ENCODE measurements at regions not wholly inside any gene's neighbourhood (a gene's known extent, or its start where the extent isn't known, plus 50 kb on each side); places are given as distances from the start of the nearest gene placed in this dataset.

DNA sequence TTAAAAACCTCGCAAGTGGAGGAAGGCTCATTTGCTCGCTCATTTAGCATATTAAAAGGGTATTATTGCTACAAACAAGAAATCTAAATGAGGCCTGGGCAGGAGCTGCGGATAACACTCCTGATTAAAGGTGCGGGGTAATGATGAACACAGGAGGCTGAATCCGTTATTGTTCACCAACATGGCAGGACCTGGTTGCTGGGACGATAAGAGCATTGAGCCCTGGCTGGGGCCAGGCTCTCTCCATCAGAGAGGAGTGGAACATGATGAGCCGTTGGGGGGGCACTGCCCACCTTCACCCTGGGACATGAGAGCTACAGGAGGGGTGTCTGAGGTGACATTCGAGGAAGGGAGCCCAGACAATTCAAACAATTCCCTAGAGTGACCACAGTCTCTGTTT lies 211.7 kb downstream of the NXPE2 start:
- Histone ChIP-seq H3K27ac (no peak overlapping the region), H3K9ac (ENCODE audit: insufficient read length) (no peak overlapping the region), H3K36me3 (ENCODE audit: insufficient read depth, low read length) (no peaks in the 10 kb centered on the region), H3K4me3 (no peak overlapping the region), H3K9me3 (ENCODE audit: low read depth, low read length) (no peaks in the 10 kb centered on the region)
- DNase-seq (ENCODE audit: low read depth, low spot score): no peak
- no peak for TF ChIP-seq FOXP2 (optimal IDR thresholded peaks at IDR 0.05; ENCODE audit: control extremely low read depth, extremely low read length, insufficient read depth)
- TF ChIP-seq EZH2 (IDR thresholded peaks at IDR 0.05): no peak
- TF ChIP-seq POLR2AphosphoS5 (IDR thresholded peaks at IDR 0.05; ENCODE audit: borderline replicate concordance, low read depth, low read length): no peak

DNA sequence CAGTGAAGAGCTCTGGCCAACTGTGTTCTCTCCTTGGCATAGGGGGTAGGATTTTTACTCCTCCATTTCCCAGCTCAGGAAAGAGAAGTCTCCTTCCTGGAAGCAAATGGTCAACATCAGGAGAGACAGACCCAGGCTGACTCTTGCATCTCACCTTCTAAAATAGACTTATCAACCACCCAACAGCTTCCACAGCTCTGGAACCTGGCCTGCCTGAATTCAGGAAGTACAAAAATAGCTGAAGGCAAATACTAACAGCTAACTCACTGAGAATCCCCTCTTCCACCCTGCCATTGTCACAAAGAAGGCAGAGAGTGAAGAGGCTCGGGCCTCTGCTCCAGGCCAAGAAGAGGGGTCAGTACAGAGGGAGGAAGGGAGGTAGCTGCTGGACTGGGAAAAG lies 213.6 kb downstream of the NXPE2 start:
- TF ChIP-seq FOXP2 (optimal IDR thresholded peaks at IDR 0.05; ENCODE audit: control extremely low read depth, extremely low read length, insufficient read depth): no peak
- no peak for TF ChIP-seq POLR2AphosphoS5 (IDR thresholded peaks at IDR 0.05; ENCODE audit: borderline replicate concordance, low read depth, low read length)
- no peak for TF ChIP-seq EZH2 (IDR thresholded peaks at IDR 0.05)
- Histone ChIP-seq H3K9me3 (ENCODE audit: low read depth, low read length) (no peaks in the 10 kb centered on the region), H3K4me3 (no peak overlapping the region), H3K9ac (ENCODE audit: insufficient read length) (no peak overlapping the region), H3K36me3 (ENCODE audit: insufficient read depth, low read length) (no peaks in the 10 kb centered on the region), H3K27ac (no peak overlapping the region)
- no peak for DNase-seq (ENCODE audit: low read depth, low spot score)

DNA sequence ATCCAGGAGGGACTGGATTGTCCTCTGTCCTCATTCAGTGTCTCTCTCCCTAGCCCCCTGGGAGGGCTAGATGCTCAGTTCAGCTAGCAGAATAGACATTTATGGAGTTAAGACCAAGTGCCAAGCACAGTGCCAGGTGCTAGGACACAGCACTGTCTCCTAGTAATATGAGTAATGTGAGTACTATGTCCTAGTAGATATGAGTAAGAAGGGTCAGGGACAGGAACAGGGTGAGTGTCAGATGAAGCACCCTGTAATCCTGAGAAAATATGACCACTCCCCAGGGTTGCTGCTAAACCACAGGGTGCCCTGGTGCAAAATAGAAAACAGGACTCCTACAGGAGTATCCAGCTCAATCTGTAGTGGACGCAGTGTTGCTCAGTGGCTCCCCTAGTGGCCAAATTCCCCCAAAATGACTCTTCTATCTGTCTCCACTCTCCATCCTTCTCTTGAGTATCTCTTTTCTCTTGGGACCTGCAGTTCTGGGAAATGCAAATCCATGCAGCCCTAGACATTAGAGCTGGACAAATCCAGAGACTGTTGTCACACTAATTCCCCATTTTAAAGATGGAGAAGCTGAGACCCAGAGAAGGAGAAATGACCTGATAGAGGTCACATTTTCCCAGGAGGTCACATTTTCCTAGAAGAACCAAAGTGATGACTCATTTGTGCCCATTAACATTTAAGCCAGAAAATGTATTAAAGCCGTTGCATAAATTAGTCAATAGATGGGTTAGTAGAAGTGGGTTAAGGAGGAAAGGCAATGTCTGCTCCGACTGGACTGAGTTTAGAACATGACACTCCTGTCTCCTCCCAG lies 214.3 kb downstream of the NXPE2 start:
- Histone ChIP-seq H3K27ac (no peak overlapping the region), H3K36me3 (ENCODE audit: insufficient read depth, low read length) (no peaks in the 10 kb centered on the region), H3K4me3 (no peak overlapping the region), H3K9me3 (ENCODE audit: low read depth, low read length) (no peaks in the 10 kb centered on the region), H3K9ac (ENCODE audit: insufficient read length) (no peak overlapping the region)
- TF ChIP-seq POLR2AphosphoS5 (IDR thresholded peaks at IDR 0.05; ENCODE audit: borderline replicate concordance, low read depth, low read length) (no peak), FOXP2 (optimal IDR thresholded peaks at IDR 0.05; ENCODE audit: control extremely low read depth, extremely low read length, insufficient read depth) (no peak)
- DNase-seq (ENCODE audit: low read depth, low spot score): no peak

DNA sequence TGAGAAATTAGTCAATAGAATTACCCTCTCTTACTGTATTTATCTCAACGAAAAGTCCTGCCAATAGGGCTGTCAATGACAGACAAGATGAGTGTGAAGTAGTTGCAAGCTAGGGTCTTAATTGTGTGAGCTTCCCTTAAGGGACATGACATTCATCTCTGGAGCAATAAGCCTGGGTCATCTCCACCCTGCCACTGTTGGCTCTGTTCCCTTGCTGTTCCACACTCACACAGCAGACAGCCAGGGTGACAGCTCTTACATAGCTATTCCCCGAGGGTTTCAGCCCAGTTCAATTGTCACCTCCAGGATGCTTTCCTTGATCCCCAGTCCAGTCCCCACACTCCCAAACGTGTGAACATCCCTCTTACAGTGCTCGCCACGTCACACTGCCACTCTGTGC lies 215.0 kb downstream of the NXPE2 start:
- TF ChIP-seq POLR2AphosphoS5 (IDR thresholded peaks at IDR 0.05; ENCODE audit: borderline replicate concordance, low read depth, low read length) (no peak), FOXP2 (optimal IDR thresholded peaks at IDR 0.05; ENCODE audit: control extremely low read depth, extremely low read length, insufficient read depth) (no peak)
- no peak for DNase-seq (ENCODE audit: low read depth, low spot score)
- H3K9me3 ChIP-seq (ENCODE audit: low read depth, low read length): no peaks in the 10 kb centered on the region
- H3K9ac ChIP-seq (ENCODE audit: insufficient read length): no peak overlapping the region
- no peak overlapping the region for H3K27ac ChIP-seq
- H3K36me3 ChIP-seq (ENCODE audit: insufficient read depth, low read length): no peaks in the 10 kb centered on the region
- no peak overlapping the region for H3K4me3 ChIP-seq

DNA sequence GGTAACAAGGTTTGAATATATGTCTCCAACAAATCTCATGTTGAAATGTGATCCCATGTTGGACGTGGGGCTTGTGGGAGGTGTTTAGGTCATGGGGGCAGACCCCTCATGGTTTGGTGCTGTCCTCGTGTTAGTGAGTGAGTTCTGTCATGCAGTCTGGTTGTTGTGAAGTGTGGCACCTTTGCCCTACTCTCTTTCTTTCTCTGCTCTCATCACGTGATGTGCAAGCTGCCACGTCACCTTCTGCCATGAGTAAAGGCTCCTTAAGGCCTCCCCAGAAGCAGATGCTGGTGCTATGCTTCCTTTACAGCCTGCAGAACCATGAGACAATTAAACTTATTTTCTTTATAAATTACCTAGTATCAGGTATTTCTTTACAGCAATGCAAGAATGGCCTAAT lies 218.3 kb downstream of the NXPE2 start:
- Histone ChIP-seq H3K27ac (no peak overlapping the region), H3K9me3 (ENCODE audit: low read depth, low read length) (no peaks in the 10 kb centered on the region), H3K4me3 (no peak overlapping the region), H3K9ac (ENCODE audit: insufficient read length) (no peak overlapping the region), H3K36me3 (ENCODE audit: insufficient read depth, low read length) (no peaks in the 10 kb centered on the region)
- DNase-seq (ENCODE audit: low read depth, low spot score): no peak
- TF ChIP-seq EZH2 (IDR thresholded peaks at IDR 0.05): no peak
- no peak for TF ChIP-seq FOXP2 (optimal IDR thresholded peaks at IDR 0.05; ENCODE audit: control extremely low read depth, extremely low read length, insufficient read depth)
- TF ChIP-seq POLR2AphosphoS5 (IDR thresholded peaks at IDR 0.05; ENCODE audit: borderline replicate concordance, low read depth, low read length): no peak

DNA sequence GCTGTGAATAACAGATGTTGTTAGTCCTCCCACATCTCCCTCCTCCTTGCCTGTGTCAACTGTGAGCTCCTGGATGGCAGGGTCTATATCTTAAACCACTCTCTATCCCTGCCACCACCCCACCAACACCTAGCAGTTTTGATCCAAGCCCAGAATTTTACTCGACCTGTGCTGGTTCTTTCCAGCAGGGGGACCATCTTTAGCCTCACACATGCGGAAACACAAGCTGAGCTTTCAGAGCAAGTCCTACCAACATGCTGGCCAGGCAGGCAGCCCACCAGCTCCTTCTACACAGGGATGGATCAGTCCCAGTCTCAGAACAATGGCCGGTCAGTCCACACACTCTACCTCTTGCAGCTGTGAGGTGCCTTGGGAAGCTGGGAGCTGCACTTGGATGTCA lies 231.5 kb downstream of the NXPE2 start:
- no peak for DNase-seq (ENCODE audit: low read depth, low spot score)
- H3K27ac ChIP-seq: no peak overlapping the region
- H3K36me3 ChIP-seq (ENCODE audit: insufficient read depth, low read length): no peaks in the 10 kb centered on the region

DNA sequence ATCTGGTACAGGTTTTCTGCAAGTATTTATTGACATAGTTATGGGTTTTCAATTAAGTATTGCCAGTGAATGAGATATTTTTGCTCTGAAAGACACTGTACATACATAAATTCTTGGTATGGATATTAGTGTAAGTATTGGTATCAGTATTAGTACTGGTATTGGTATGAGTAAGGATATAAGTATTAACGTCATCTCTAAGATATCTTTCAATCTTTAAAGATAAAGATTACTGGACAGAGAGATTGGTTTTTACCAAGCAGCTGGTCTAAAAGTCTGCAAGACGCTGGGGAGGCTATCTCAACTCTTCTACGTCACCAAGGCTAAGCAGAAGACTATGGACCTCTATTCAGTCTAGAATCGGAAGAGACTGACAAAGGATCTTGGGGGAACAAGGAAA lies 234.5 kb downstream of the NXPE2 start:
- TF ChIP-seq FOXP2 (optimal IDR thresholded peaks at IDR 0.05; ENCODE audit: control extremely low read depth, extremely low read length, insufficient read depth) (no peak), EZH2 (IDR thresholded peaks at IDR 0.05) (no peak), POLR2AphosphoS5 (IDR thresholded peaks at IDR 0.05; ENCODE audit: borderline replicate concordance, low read depth, low read length) (no peak)

More for the DNA sequence above, 231.5 kb downstream of the NXPE2 start:
- Histone ChIP-seq H3K4me3 (no peak overlapping the region), H3K9ac (ENCODE audit: insufficient read length) (no peak overlapping the region), H3K9me3 (ENCODE audit: low read depth, low read length) (no peaks in the 10 kb centered on the region)
- TF ChIP-seq POLR2AphosphoS5 (IDR thresholded peaks at IDR 0.05; ENCODE audit: borderline replicate concordance, low read depth, low read length) (no peak), FOXP2 (optimal IDR thresholded peaks at IDR 0.05; ENCODE audit: control extremely low read depth, extremely low read length, insufficient read depth) (no peak), EZH2 (IDR thresholded peaks at IDR 0.05) (no peak)

DNA sequence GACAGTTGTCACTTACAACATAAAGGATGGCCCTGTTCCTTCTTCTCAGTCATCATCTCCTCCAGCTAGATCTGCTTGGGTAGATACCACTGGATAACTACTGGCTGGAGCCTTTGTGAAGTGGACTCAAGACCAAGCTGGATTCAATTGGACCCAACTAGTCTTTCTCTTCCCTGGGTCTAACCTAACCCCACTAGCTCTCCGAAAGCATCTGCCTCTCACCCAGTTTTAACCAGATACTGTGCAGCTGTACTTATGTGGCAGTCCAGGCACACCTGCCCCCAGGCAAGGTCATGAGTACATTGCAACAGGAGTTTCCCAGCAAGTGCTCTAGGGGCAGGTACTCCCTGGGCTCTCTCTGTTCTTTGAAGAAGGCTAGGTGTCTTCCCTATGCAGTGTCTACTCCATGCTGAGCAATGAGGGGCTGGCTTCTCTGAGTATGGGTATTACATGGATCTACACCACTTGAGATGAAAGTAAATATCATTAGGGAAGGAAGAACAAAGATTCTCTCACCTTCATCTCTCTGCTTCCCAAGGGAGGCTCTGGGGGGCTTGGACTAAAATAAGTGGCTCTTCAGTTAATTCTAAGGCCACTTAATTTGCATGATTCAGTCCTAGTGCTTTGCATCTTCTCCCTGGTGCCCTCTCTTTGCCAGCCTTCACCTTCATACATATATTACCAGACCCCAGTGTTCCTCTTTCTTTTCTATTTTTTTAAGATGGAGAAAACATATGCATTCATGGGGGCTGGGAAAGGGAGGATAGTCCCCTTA lies 236.1 kb downstream of the NXPE2 start:
- Histone ChIP-seq H3K9ac (ENCODE audit: insufficient read length) (no peak overlapping the region), H3K27ac (no peak overlapping the region), H3K9me3 (ENCODE audit: low read depth, low read length) (no peaks in the 10 kb centered on the region), H3K4me3 (no peak overlapping the region), H3K36me3 (ENCODE audit: insufficient read depth, low read length) (no peaks in the 10 kb centered on the region)
- no peak for DNase-seq (ENCODE audit: low read depth, low spot score)
- TF ChIP-seq FOXP2 (optimal IDR thresholded peaks at IDR 0.05; ENCODE audit: control extremely low read depth, extremely low read length, insufficient read depth) (no peak), EZH2 (IDR thresholded peaks at IDR 0.05) (no peak), POLR2AphosphoS5 (IDR thresholded peaks at IDR 0.05; ENCODE audit: borderline replicate concordance, low read depth, low read length) (no peak)

More for the DNA sequence above, 234.5 kb downstream of the NXPE2 start:
- DNase-seq (ENCODE audit: low read depth, low spot score): no peak
- Histone ChIP-seq H3K4me3 (no peak overlapping the region), H3K9ac (ENCODE audit: insufficient read length) (no peak overlapping the region), H3K9me3 (ENCODE audit: low read depth, low read length) (no peaks in the 10 kb centered on the region), H3K36me3 (ENCODE audit: insufficient read depth, low read length) (no peaks in the 10 kb centered on the region), H3K27ac (no peak overlapping the region)
